GM18519 (cell line): ENCODE measurements at regions not wholly inside any gene's neighbourhood (a gene's known extent, or its start where the extent isn't known, plus 50 kb on each side); places are given as distances from the start of the nearest gene placed in this dataset.
"Not testable (repeated sequence)": the region's sequence is repeated elsewhere in the genome, so short reads cannot be mapped to it uniquely, and the experiment has no call there.

ENCODE experiments used
- ATAC-seq: cut with Tn5 transposase; IDR thresholded peaks from one replicate; pipeline ENCODE4 v1.9.1; 2021; ENCODE audit warnings: mild to moderate bottlenecking, moderate library complexity; ENCODE audit not compliant: unreplicated experiment, low FRiP score

DNA sequence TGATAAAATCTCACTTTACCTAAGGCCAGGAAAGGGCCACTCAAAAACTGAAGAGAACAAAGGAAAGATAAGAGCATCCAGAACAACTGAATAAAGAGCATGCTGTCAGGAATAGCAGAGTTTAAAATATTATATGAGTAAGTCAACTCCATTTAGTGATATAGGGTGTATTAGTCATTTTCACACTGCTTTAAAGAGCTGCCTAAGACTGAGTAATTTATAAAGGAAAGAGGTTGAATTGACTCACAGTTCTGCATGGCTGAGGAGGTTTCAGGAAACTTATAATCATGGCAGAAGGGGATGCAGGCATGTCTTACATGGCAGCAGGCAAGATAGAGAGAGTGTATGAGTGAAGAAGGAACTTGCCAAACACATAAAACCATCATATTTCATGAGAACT, 778.0 kb upstream of the NECTIN3 start:
- no peak for ATAC-seq

DNA sequence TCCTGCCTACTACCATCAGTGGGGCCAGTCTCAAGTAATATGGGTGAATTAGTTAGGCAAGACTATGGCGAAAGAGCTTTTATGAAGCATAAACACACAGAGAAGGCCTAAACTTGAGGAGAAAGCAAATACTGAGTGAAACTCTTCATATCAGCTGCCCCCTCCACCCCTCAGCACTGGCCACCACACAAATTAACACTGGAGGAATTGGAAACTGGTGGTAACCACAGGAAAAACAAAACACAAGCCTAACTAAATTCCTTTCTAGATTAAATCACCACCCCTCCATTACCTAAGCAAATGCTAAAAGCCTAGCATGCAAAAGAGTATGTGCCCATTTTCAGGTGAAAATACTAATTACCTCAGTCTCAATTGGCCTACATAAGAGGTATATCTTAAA, 774.7 kb upstream of the NECTIN3 start:
- ATAC-seq = no peak

DNA sequence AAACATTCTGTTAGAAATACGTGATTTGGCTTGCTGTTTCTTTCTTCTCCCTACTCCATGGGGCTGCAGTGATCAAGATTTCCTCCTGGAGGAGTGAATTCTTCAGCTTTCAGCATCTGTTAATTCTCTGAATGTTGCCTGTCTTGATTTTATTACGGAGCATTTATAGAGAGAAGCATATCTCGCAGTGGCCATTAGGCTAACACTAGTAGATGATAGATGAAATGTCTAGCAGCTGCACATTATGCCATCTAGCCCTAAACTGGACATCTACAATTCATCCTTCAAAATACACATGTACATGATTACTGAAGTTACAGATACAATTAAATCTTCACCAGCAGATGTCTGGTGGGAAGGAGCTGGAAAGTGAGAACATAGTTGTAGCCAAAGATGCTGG, 769.8 kb upstream of the NECTIN3 start:
- no peak for ATAC-seq

DNA sequence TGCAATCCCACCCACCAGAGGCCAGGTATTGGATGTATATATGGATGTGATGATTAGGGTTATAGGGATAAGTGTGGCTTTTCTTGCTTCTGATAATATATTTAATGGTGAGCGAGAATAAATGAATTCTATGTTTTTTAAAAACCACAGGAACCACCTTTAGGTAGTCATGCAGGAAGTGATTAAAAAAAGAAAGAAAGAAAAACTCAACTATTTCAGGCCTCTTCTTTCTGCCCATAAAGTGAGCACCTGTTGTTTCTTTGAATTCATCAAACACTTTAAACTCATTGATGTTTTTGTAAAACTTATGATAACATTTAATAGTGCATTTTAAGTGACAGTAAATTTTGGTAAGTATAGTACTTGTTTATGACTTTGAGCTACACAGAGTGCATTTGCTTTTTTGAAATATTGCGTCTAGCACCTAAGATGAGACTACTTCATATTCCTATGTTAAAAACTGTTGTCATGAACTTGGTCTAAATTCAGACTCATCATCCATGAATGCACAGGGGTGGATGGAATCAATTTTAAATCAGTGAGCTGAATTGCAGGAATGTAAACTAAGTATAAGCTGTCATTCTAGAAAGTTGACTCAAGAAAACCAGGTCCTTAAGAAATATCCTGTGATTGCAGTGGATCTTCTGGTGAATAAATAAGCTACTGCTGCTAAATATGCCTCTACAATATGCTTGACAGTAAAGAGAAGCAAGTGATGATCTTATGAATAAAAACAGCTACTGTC, 764.4 kb upstream of the NECTIN3 start:
- no peak for ATAC-seq

DNA sequence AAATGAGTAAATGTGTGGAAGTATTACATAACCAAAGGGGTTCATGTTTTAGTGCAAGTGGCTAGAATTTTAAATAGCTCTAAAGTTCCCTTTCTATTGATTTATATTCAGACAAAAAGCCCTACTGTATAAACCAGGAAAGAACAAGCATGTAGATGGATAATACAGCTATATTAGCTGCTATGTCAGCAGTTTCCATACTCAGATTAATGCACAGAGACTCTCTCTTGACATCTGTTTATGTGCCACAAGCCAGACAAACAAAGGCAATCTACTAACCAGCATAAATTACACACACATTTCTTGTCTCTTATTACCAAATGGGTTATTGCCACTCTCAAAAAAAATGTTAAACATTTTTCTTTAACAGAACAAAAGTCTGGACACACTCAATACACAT, 760.1 kb upstream of the NECTIN3 start:
- ATAC-seq = no peak

DNA sequence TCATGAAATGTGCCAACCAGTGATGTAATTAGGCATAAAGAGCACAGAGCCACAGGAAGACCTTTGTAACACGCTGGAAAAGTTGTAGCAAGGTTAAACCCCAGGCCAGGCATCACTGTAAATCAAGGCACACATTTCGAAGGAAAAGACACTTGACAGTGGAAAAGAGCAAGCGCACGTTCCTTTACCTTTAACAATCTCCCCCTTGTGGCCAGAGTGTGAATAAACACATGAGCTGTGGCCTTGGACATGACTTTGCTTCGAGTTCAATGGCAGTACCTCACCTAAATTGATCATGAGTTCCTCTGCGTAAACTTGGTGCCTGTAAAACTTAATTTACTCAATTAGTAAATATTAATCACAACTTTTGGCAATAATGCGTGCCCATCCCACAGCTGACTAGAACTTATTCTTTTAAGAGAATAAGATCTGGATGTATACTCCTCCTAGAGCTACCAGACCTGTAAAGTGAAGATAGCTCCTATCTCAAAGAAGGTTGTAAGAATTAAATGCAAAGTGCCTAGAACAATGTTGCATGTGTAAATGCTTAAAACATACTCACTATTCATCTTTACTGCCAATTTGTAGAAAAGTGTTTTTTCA, 757.0 kb upstream of the NECTIN3 start:
- ATAC-seq = peak; percentile 88

DNA sequence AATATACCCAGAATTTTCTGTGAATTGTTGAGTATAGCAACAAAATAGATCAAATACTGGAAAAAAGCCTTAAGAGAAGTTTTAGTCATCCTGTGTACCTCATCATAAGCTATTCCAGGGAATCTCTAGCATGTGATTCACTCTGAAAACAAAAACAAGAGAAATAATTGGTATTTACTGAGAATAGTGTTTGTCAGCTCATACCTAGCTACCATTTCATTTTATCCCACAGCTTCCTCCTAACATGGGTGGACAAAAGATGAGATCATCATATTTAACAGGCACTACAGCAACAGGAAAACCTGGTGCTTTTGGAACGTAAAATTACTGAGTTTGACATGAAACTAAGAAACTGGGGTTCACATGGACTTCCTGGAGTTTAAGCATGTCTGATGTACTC, 753.5 kb upstream of the NECTIN3 start:
- ATAC-seq = no peak

DNA sequence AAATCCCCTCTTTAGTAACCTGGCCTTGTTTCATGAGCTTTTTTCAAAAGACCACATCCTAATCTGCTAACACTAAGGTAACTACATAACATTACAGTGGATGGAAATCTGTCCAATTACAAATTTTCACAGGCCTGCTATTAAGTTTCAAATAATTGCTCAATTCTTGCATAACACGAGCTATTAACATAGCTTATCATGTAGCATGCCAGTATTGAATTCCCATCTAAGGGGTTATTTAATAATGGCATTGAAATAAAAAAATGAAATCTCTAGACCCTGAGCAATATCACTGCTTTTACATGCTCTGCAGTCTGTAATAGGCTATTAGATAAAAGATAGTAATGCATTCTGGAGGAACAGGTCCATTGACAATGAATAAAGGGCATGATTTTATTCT, 748.3 kb upstream of the NECTIN3 start:
- no peak for ATAC-seq

DNA sequence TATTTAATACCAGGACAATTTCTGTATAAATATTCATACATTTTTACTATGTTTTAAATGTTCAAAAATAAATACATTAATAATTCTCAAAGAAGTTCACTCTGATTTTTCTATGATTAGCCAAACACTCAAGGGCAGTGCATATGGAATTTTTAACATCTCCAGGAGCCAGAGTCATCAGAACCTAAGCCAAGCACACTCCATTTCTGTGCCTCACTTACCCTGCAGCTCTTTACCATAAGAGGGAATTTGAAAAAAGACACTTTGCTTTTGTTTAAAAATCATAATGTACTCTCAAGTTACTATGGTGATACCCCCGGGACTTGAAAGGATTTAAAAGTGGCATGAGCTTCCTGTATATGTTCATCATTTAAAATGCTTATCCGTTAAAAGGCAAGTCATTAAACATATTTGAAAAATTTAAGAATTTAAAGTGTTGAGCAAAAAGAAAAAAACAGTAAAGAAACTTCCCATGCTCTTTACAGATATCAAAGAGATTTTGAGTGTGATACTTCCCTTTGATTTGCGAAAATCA, 747.4 kb upstream of the NECTIN3 start:
- ATAC-seq = no peak

DNA sequence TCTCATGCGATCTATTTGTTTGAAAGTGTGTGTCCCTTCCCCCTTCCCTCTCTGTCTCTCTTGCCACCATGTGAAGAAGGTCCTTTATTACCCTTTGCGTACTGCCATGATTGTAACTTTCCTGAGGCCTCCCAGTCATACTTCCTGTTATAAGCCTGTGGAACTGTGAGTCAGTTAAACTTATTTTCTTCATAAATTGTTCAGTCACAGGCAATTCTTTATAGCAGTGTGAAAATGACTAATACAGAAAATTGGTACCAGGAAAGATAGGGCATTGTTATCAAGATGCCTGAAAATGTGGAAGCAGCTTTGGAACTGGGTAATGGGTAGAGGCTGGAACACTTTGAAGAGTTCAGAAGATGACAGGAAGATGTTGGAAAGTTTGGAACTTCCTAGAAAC, 743.7 kb upstream of the NECTIN3 start:
- ATAC-seq = no peak

DNA sequence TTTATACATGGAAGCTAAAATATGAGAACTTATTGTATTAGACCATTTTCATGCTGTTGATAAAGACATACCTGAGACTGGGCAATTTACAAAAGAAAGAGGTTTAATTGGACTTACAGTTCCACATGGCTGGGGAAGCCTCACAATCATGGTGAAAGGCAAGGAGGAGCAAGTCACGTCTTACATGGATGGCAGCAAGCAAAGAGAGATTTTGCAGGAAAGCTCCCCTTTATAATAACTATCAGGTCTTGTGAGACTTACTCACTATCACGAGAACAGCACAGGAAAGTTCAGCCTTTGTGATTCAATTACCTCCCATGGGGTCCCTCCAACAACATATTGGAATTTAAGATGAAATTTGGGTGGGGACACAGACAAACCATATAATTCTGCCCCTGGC, 740.1 kb upstream of the NECTIN3 start:
- ATAC-seq = not testable (repeated sequence)

DNA sequence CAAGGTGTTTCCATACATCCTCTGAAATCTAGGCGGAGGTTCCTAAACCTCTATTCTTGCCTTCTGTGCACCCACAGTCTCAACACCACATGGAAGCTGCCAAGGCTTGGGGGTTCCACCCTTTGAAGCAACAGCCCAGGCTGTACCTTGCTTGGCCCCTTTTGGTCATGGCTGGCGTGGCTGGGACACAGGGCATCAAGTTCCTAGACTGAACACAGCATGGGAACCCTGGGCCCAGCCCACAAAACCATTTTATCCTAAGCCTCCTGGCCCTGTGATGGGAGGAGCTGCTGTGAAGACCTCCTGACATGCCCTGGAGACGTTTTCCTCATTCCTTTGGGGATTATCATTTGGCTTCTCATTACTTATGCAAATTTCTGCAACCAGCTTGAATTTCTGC, 739.0 kb upstream of the NECTIN3 start:
- ATAC-seq = no peak

DNA sequence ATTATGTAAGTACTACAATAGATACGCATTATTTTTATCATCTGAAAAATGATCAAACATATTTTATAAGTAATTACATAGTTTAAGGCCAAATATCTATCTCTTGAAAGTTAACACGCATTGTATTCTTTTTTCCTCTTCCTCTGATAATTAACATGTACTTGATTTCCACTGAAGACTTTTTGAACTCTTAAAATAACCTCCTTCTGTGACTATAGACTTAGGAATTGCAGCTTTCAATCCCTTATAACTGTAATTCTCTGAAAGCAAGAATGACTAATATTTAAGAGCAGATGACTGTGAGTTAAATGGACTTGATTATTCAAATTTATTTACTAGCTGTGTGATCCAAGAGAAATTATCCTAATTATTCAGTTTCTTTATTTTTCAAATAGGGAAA, 730.6 kb upstream of the NECTIN3 start:
- ATAC-seq = no peak

DNA sequence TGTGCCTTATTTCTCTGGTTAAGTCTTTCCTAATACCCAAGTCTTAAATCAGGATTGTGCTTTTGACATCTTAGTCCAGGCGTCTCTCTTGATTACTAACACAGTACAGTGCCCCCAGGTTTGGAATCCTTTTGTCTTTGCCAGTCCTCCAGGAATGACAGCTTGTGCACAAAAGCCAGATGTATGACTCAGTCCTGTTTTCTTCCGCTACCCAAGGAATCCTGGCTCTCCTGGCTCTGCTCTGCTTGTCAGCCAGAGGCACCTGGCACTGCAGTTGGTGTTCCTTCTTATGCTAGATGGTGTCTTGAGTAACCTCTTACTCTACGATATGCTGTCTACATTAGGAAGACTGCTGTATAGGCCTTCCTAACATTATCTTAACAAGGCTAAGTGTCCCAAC, 728.2 kb upstream of the NECTIN3 start:
- ATAC-seq = no peak

DNA sequence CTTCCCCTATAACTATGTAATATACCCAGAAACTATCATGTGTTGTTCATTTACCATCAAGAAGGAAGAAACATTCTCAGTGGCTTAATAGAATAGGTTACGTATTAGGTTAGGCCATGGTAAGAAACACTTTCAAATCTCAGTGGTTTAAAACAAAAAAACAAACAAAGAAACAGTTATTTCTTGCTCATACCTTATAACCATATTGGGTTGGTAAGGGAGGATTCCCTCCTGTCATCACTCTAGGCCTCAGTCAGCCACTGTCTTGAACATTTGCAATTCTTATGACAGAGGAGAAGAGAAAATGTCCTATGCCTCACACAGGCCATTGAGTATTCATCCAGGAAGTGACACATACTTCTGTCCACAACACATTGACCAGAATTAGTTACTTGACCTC, 727.7 kb upstream of the NECTIN3 start:
- ATAC-seq = no peak

DNA sequence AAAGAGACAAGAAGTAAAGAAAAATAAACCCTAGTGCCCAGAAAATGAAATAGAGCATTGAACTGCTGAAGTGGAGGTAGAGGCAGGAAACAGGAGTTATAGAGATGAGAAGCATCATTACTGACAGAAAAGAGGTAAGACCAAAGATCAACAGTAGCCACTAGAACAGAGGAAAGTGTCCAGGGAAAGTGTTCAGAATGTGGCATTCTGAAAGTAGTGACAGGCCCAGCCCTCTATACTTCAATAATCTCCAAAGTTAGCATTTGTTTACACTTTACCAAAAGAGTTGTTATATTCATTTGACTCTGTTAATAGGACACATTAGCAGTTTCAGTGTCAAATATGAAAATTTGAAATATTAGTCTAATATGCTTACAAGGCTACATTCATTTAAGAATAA, 727.1 kb upstream of the NECTIN3 start:
- ATAC-seq = no peak

DNA sequence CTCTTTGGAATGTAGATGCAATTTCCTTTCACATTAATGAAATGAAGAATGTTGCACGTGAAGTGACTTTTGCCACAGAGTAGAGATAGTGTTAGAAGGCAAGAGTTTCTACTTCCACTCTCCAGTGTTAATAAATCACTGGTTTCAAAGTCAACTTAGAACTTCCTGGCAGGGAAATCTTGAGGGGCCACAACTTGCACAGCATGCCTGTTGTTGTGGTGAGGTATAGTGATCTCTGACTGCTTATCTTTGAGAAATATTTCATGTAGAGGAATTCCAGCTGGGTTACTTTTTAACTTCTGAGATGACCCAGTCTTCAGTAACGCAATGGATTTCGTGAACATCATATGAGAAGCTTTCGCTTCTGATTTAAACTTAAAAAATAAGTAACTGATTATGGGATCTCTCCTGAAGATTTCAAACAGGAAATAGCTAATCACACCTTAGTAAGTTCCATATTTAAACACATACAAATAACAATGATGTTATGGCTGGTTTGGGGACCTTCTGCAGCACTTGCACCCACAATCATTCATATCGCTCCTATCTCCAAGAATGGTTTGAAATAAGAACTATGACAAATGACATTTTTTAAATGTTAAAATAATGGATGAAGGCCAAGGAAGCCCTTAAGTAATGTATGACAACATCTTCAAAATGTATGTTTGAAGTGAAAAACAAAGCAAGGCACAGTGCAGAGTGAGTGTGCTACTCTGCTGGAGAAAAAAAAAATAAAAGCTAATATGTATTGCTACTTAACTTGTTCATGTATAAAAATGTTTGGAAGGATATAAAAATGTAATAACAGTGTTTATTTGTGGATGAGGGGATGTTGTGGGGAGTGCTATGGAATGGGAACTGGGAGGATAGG, 726.5 kb upstream of the NECTIN3 start:
- ATAC-seq = no peak

DNA sequence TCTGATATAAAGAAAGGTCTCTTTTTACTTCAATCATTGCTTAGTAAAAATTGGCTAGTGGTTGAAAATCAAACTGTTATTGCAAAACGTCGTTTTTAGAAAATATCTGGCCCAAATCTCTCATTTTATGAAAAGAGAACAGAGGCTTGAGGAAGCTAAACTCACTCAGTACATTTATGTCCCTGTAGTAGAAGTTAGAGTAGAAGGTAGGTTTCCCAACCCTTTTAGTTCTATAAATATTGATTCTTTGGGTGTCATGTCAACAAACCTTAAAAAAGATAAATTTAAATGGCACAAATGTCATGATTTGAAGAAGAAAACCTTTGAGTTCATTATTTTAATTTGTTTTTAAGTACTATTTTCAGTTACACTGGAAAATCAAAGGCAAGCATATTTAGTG, 722.3 kb upstream of the NECTIN3 start:
- ATAC-seq = no peak

DNA sequence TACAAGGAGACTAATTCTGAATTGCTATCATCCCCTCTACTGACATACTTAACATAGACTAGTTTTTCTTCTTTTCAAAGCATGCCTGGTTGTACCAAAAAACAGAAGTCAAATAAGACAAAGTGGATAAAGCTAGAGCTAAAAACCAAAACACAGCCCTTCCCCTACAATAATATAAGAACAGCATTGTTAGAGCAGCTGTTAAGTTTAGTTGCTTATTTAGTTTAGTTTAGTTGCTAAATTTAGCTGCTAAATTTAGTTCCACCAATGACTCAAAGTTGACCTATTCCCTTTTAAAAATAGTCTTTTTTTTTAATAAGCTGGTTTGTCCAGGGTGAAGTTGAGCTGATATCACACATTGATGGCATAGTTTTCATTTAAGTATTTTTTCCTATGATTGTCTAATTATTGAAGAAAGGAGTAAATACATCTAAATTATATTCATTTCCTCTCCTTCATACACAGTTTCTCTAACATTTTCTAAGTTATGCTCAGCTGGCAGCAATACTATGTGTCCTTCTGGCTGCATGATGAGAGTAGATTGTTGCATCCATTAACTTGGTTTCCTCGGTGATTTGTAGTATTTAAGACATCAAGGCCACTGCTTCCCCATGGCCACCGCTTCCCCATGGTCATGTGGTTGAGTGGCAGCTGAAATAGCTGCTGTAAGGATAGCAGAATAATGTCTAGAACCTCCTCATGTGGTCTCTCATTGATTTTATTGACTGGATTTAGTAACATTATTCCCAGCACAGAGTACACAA, 718.6 kb upstream of the NECTIN3 start:
- ATAC-seq = no peak

DNA sequence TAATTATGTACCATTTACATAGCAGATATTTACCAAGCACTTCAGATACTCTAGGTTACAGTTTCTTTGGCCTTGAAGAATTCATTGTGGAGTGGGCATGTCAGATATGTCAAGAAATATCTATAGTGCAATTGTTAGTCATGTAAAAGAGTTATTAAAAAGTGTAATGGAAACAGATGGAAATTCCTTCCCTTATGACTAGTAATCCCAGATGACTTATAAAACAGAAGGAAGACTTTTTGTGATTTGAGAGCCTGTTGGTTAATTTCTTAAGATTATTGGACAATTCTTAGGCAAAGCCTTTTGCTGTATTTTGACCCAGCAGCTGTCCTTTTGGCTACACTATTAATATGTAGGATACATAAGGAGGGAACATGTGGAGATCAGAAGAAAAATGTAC, 708.9 kb upstream of the NECTIN3 start:
- ATAC-seq = no peak

DNA sequence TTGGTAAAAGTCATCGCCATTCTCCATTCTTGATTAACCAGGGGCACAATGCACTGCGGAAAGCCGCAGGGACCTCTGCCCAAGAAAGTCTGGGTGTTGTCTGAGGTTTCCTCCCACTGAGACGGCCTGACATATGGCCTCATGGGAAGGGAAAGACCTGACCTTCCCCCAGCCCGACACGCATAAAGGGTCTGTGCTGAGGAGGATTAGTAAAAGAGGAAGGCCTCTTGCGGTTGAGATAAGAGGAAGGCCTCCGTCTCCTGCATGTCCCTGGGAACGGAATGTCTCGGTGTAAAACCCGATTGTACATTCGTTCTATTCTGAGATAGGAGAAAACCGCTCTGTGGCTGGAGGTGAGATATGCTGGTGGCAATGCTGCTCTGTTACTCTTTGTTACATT, 704.3 kb upstream of the NECTIN3 start:
- ATAC-seq = not testable (repeated sequence)
